ENCODE measurements at regions not wholly inside any gene's neighbourhood (a gene's known extent, or its start where the extent isn't known, plus 50 kb on each side); places are given as distances from the start of the nearest gene placed in this dataset.

DNA sequence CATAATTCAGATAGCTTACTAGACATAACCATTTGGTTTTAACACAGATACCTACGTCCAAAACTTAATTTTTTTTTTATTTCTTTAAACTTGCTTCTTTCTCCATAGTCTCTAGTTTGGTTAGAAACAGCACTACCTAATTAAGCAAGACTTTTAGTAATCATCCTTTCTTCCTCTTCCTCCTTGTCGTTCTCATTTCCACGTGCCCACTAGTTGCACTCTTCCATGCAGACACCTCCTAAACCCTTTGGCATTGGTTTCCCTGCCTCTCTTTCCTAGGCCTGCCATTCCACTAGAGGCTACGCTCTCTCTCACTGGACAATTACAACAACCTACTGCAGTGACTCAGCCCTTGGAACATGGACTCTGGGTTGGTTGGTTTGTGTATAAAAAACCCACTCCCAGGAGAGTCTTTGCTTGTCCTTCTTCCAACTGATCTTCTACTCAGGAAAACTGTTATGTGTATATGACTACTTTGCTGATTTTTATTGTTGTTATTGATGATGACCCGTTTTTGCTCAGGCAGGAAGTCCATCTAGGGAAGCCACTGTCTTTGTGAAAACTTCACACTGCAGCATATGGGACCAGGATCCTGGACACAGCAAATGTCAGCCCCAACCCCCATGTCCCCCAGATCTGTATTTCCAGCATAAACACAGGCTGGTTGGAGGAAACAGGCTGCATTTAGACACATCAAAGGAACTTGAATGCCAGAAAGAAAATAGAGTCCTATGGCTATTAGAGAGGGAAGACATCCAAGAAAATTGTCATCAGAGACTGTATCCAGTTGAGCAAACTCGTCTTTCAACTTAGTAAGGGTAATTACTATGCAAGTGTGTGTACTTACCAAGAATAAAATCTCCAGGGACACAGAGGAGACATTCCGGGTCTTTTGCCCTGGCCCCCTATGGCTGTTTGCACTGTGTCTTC is 503.2 kb downstream of the GADD45G start:
- TF ChIP-seq, protein P1, sequence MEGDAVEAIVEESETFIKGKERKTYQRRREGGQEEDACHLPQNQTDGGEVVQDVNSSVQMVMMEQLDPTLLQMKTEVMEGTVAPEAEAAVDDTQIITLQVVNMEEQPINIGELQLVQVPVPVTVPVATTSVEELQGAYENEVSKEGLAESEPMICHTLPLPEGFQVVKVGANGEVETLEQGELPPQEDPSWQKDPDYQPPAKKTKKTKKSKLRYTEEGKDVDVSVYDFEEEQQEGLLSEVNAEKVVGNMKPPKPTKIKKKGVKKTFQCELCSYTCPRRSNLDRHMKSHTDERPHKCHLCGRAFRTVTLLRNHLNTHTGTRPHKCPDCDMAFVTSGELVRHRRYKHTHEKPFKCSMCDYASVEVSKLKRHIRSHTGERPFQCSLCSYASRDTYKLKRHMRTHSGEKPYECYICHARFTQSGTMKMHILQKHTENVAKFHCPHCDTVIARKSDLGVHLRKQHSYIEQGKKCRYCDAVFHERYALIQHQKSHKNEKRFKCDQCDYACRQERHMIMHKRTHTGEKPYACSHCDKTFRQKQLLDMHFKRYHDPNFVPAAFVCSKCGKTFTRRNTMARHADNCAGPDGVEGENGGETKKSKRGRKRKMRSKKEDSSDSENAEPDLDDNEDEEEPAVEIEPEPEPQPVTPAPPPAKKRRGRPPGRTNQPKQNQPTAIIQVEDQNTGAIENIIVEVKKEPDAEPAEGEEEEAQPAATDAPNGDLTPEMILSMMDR (tag by site-specific recombination; IDR thresholded peaks at IDR 0.05), result no peak
- TF ChIP-seq ZNF311 (tag by site-specific recombination; IDR thresholded peaks at IDR 0.05; ENCODE audit: borderline replicate concordance), result no peak
- TF ChIP-seq HOXA7 (CRISPR knock-in tag; IDR thresholded peaks at IDR 0.05; ENCODE audit: borderline replicate concordance), result no peak
- TF ChIP-seq ZNF121 (tag by site-specific recombination; IDR thresholded peaks at IDR 0.05), result no peak
- no peak for TF ChIP-seq ZNF837 (tag by site-specific recombination; IDR thresholded peaks at IDR 0.05)
- TF ChIP-seq ZNF223 (tag by site-specific recombination; IDR thresholded peaks at IDR 0.05), result no peak
- TF ChIP-seq, protein P2, sequence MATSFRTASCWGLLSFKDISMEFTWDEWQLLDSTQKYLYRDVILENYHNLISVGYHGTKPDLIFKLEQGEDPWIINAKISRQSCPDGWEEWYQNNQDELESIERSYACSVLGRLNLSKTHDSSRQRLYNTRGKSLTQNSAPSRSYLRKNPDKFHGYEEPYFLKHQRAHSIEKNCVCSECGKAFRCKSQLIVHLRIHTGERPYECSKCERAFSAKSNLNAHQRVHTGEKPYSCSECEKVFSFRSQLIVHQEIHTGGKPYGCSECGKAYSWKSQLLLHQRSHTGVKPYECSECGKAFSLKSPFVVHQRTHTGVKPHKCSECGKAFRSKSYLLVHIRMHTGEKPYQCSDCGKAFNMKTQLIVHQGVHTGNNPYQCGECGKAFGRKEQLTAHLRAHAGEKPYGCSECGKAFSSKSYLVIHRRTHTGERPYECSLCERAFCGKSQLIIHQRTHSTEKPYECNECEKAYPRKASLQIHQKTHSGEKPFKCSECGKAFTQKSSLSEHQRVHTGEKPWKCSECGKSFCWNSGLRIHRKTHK (tag by site-specific recombination; IDR thresholded peaks at IDR 0.05), result no peak
- TF ChIP-seq, protein P3, sequence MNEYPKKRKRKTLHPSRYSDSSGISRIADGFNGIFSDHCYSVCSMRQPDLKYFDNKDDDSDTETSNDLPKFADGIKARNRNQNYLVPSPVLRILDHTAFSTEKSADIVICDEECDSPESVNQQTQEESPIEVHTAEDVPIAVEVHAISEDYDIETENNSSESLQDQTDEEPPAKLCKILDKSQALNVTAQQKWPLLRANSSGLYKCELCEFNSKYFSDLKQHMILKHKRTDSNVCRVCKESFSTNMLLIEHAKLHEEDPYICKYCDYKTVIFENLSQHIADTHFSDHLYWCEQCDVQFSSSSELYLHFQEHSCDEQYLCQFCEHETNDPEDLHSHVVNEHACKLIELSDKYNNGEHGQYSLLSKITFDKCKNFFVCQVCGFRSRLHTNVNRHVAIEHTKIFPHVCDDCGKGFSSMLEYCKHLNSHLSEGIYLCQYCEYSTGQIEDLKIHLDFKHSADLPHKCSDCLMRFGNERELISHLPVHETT (tag by site-specific recombination; IDR thresholded peaks at IDR 0.05), result no peak
- no peak for TF ChIP-seq ZFP3 (tag by site-specific recombination; IDR thresholded peaks at IDR 0.05; ENCODE audit: low read depth)
- TF ChIP-seq ZNF549 (tag by site-specific recombination; IDR thresholded peaks at IDR 0.05), result no peak
